Lung (tissue), 11 donors: ENCODE measurements at regions not wholly inside any gene's neighbourhood (a gene's known extent, or its start where the extent isn't known, plus 50 kb on each side); places are given as distances from the start of the nearest gene placed in this dataset.
"Not testable (repeated sequence)": the region's sequence is repeated elsewhere in the genome, so short reads cannot be mapped to it uniquely, and the experiment has no call there.

Source experiments
- ATAC-seq: fragments of 200-7000 bp; cut with Tn5 transposase; one replicate; pipeline ENCODE4 v1.9.1; 2020; ENCODE audit warnings: moderate number of reproducible peaks; ENCODE audit not compliant: insufficient read depth, low FRiP score
- DNase-seq, 3 donors: peaks; one replicate each; pipeline ENCODE4 v3.0.0-alpha.2; 2013 to 2017
- H3K27ac ChIP-seq, 2 donors: one replicate each; pipeline ENCODE4 v1.5.1; 2013; ENCODE audit warnings: mild to moderate bottlenecking in 2 of 2, moderate library complexity in 2 of 2, control low read depth in 1 of 2, inconsistent platforms in 1 of 2, low read depth in 1 of 2, low read length in 1 of 2
- H3K27me3 ChIP-seq, 3 donors: one replicate each; pipeline ENCODE4 v1.5.1; 2013; ENCODE audit warnings: low read length in 2 of 3; ENCODE audit not compliant: control insufficient read depth in 3 of 3, insufficient read depth in 3 of 3
- H3K36me3 ChIP-seq, 4 donors: one replicate each; pipeline ENCODE4 v1.5.1; 2013; ENCODE audit warnings: low read length in 4 of 4, mild to moderate bottlenecking in 1 of 4, moderate library complexity in 1 of 4; ENCODE audit not compliant: control insufficient read depth in 4 of 4, insufficient read depth in 4 of 4
- H3K4me1 ChIP-seq, 5 donors: one replicate each; pipeline ENCODE4 v1.5.1; 2013; ENCODE audit warnings: low read length in 5 of 5, mild to moderate bottlenecking in 2 of 5, moderate library complexity in 1 of 5; ENCODE audit not compliant: control insufficient read depth in 5 of 5, insufficient read depth in 5 of 5
- H3K4me3 ChIP-seq: one replicate; pipeline ENCODE4 v1.5.1; 2013; ENCODE audit warnings: mild to moderate bottlenecking, control low read depth, moderate library complexity
- H3K9ac ChIP-seq, 2 donors: one replicate each; pipeline ENCODE4 v1.5.1; 2013; ENCODE audit warnings: low read length in 2 of 2, control low read depth in 1 of 2; ENCODE audit not compliant: insufficient read depth in 1 of 2
- H3K9me3 ChIP-seq, 4 donors: one replicate each; pipeline ENCODE4 v1.5.1; 2013; ENCODE audit warnings: low read length in 3 of 4, mild to moderate bottlenecking in 1 of 4, moderate library complexity in 1 of 4; ENCODE audit not compliant: control insufficient read depth in 4 of 4, insufficient read depth in 3 of 4
- WGBS, 2 donors: extraction: QIAGEN DNeasy Blood & Tissue Kit; methylation state at CpG; one replicate each; pipeline ENCODE4 v1.1.7; 2013; 5-methylcytosine and 5-hydroxymethylcytosine counted together
- TF ChIP-seq, protein P1 (sequence below): IDR thresholded peaks from 2 replicates; pipeline ENCODE4 v1.5.1; 2012; ENCODE audit warnings: mild to moderate bottlenecking; ENCODE audit errors: control extremely low read depth, extremely low read depth
- donor health status: control.
- donor health status: control.
- donor health status: Bipolar disorder and iron deficiency.
- donor health status: healthy.
- donor health status: DM: yes; HTN: yes; CAD: no.

DNA sequence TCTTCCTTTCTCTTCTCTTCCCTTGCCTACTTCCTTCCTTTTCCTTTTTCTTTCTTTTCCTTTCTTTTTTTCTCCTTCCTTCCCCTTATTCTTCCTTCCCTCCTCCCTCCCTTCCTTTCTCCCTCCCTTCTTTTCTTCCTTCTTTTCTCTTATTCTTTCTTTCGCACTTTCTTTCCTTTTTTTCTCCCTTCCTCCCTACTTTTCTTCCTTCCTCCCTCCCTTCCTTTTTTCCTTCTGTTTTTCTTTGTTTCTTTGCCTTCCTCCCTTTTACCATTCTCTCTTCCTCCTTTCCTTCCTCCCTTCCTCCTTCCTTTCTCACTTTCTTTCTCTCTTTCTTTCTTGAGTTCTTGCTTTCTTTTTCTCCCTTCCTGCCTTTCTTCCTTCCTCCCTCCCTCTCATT is 416.5 kb downstream of the ANKRD30B start:
- H3K4me3 ChIP-seq, H3K4me1 ChIP-seq, H3K27ac ChIP-seq, DNase-seq, H3K27me3 ChIP-seq, H3K9me3 ChIP-seq, ATAC-seq, H3K9ac ChIP-seq, H3K36me3 ChIP-seq: not testable (repeated sequence)
- 84 to 90% methylated on average over 1 of the region's 1 CpG for WGBS, 2 donors

DNA sequence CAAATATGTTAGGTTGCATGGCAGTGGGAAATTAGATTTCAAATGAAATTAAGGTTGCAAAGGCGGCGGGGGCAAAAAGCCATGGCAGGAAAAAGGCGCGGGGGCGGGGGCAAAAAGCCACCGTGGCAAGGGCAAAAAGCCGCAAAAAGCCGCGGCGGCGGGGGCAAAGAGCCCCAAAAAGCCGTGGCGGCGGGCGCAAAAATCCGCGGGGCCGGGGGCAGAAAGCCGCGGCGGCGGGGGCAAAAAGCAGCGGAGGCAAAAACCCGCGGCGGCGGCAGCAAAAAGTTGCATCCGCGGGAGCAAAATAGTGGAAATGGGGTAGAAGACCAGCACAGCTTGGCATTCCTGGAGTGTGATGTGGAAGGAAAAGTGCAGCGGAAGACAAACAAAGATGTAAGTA is 417.1 kb downstream of the ANKRD30B start:
- H3K27me3 ChIP-seq: no peaks in the 10 kb centered on the region
- no peaks in the 10 kb centered on the region for H3K9me3 ChIP-seq
- H3K4me1 ChIP-seq: no peaks in the 10 kb centered on the region
- no peak overlapping the region for H3K9ac ChIP-seq
- no peak overlapping the region for H3K4me3 ChIP-seq
- 16 to 28% methylated on average over 30 of the region's 30 CpGs for WGBS, 2 donors
- ATAC-seq (no peak), DNase-seq (no peak)
- no peak overlapping the region for H3K27ac ChIP-seq
- H3K36me3 ChIP-seq: no peaks in the 10 kb centered on the region
- TF ChIP-seq, protein P1, sequence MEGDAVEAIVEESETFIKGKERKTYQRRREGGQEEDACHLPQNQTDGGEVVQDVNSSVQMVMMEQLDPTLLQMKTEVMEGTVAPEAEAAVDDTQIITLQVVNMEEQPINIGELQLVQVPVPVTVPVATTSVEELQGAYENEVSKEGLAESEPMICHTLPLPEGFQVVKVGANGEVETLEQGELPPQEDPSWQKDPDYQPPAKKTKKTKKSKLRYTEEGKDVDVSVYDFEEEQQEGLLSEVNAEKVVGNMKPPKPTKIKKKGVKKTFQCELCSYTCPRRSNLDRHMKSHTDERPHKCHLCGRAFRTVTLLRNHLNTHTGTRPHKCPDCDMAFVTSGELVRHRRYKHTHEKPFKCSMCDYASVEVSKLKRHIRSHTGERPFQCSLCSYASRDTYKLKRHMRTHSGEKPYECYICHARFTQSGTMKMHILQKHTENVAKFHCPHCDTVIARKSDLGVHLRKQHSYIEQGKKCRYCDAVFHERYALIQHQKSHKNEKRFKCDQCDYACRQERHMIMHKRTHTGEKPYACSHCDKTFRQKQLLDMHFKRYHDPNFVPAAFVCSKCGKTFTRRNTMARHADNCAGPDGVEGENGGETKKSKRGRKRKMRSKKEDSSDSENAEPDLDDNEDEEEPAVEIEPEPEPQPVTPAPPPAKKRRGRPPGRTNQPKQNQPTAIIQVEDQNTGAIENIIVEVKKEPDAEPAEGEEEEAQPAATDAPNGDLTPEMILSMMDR: no peak

DNA sequence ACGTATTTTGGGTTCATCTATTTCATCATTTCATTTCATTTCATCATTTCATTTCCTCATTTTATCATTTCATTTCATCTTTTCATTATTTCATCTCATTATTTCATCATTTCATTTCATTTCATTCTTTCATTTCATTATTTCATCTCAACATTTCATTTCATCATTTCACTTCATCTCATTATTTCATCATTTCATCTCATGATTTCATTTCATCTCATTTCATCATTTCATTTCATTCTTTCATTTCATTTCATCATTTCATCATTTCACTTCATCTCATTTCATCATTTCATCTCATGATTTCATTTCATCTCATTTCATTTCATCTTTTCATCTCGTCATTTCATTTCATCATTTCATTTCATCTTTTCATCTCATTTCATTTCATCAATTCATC is 445.1 kb downstream of the ANKRD30B start:
- not testable (repeated sequence) for H3K27ac ChIP-seq, H3K36me3 ChIP-seq, H3K27me3 ChIP-seq, DNase-seq, H3K4me3 ChIP-seq, ATAC-seq, H3K9me3 ChIP-seq, H3K9ac ChIP-seq, H3K4me1 ChIP-seq
- 37 to 49% methylated on average over 2 of the region's 2 CpGs for WGBS, 2 donors

DNA sequence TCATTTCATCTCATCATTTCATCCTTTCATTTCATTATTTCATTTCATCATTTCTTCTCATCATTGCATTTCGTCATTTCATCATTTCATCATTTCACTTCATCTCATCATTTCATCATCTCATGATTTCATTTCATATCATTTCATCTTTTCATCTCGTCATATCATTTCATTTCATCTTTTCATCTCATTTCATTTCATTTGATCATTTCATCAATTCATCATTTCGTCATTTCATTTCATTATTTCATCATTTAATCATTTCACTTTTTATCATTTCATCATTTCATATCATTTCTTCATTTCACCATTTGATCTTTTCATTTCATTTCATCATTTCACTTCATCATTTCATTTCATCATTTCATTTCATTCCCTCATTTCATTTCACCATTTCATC is 445.8 kb downstream of the ANKRD30B start:
- H3K36me3 ChIP-seq, H3K27ac ChIP-seq, ATAC-seq, H3K9me3 ChIP-seq, H3K4me1 ChIP-seq, H3K9ac ChIP-seq, H3K27me3 ChIP-seq, H3K4me3 ChIP-seq: not testable (repeated sequence)
- peak in 1 of 3 donors; percentile 0 for DNase-seq
- WGBS, 2 donors: 41 to 44% methylated on average over 3 of the region's 3 CpGs

DNA sequence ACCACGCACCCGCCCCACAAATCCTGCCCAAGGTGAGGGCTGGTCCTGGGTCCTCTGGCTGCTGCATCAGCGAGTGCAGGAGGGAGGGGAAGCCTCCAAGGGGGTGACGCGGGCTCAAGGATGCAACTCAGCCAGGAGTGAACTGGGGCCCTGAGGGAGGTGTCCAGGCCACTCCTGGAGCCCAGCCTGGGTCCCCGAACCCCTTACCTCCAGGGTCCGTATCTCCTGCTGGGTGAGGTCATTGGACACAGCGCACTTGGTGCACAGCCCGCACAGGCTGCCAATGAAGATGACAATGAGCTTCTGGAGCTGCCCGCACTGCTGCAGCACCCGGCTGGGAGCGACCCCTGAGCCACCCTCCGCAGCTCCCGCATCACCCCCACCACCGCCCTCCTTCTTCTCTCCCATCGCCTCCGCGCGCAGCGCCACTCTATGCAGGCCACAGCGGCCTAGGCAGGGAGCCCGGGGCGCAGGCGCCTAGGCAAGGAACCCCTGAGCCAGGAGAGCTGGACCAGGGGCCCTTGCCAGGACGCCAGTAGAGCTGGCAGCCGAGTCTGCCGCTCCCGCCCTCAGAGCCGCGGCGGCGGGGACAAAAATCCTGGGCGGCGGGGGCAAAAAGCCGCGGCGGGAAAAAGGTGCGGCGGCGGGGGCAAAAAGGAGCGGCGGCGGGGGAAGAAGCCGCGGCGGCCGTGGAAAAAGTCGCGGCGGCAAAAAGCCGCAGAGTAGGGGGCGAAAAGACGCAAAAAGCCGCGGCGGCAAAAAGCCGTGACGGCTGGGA is 449.6 kb downstream of the ANKRD30B start:
- not testable (repeated sequence) for DNase-seq, H3K27ac ChIP-seq, H3K36me3 ChIP-seq, H3K4me1 ChIP-seq, H3K4me3 ChIP-seq, H3K9ac ChIP-seq, H3K27me3 ChIP-seq, H3K9me3 ChIP-seq, ATAC-seq
- WGBS, 2 donors: 11 to 13% methylated on average over 47 to 58 of the region's 58 CpGs
